GM23338 (cell line): ENCODE measurements at regions not wholly inside any gene's neighbourhood (a gene's known extent, or its start where the extent isn't known, plus 50 kb on each side); places are given as distances from the start of the nearest gene placed in this dataset.

Experiments
- ATAC-seq: fragments of 200-7000 bp; cut with Tn5 transposase; 3 replicates; pipeline ENCODE4 v1.9.1; 2020
- DNase-seq: peaks from one replicate; pipeline ENCODE4 v3.0.0-alpha.2; 2015; ENCODE audit warnings: low spot score
- H2AFZ ChIP-seq: fragments of 200-600 bp; sonication (generic); 2 replicates; pipeline ENCODE4 v1.8.0; 2016; ENCODE audit warnings: antibody characterized with exemption, mild to moderate bottlenecking, moderate library complexity
- H3F3A ChIP-seq: fragments of 200-600 bp; sonication (generic); replicated peaks from 2 replicates; pipeline ENCODE4 v1.8.0; 2017; ENCODE audit warnings: antibody characterized with exemption, mixed run types, low read depth
- H3K27ac ChIP-seq: fragments of 200-600 bp; sonication (generic); 2 replicates; pipeline ENCODE4 v1.6.1; 2016; ENCODE audit warnings: low read depth
- H3K27me3 ChIP-seq: fragments of 200-600 bp; sonication (generic); 2 replicates; pipeline ENCODE4 v1.8.0; 2016; ENCODE audit warnings: mild to moderate bottlenecking, mixed run types, moderate library complexity; ENCODE audit not compliant: insufficient read depth
- H3K36me3 ChIP-seq: fragments of 200-600 bp; sonication (generic); 2 replicates; pipeline ENCODE4 v1.8.0; 2016; ENCODE audit warnings: mild to moderate bottlenecking; ENCODE audit not compliant: insufficient read depth
- H3K4me1 ChIP-seq: fragments of 200-600 bp; sonication (generic); 2 replicates; pipeline ENCODE4 v1.8.0; 2016; ENCODE audit warnings: mild to moderate bottlenecking, moderate library complexity; ENCODE audit not compliant: insufficient read depth
- H3K4me2 ChIP-seq: fragments of 200-600 bp; sonication (generic); 2 replicates; pipeline ENCODE4 v1.7.1; 2017; ENCODE audit warnings: mixed run types
- H3K4me3 ChIP-seq: fragments of 200-600 bp; sonication (generic); 2 replicates; pipeline ENCODE4 v1.6.1; 2016; ENCODE audit warnings: mixed run types
- H3K79me2 ChIP-seq: fragments of 200-600 bp; sonication (generic); replicated peaks from 2 replicates; pipeline ENCODE4 v1.8.0; 2017; ENCODE audit warnings: mild to moderate bottlenecking; ENCODE audit not compliant: insufficient read depth
- H3K9me2 ChIP-seq: fragments of 200-600 bp; sonication (generic); 2 replicates; pipeline ENCODE4 v1.8.0; 2017; ENCODE audit not compliant: insufficient read depth
- H4K20me1 ChIP-seq: fragments of 200-600 bp; sonication (generic); replicated peaks from 2 replicates; pipeline ENCODE4 v1.8.0; 2017; ENCODE audit warnings: mild to moderate bottlenecking; ENCODE audit not compliant: insufficient read depth
- H3K27ac Mint-ChIP-seq: 2 replicates; pipeline ENCODE4 v1.8.0; 2020; ENCODE audit warnings: inconsistent platforms, mild to moderate bottlenecking, moderate library complexity, mixed read lengths
- H3K27me3 Mint-ChIP-seq: 3 replicates; pipeline ENCODE4 v1.8.0; 2022; ENCODE audit warnings: low read depth, mild to moderate bottlenecking, moderate library complexity, mixed read lengths, inconsistent platforms; ENCODE audit not compliant: insufficient read depth, poor library complexity
- H3K36me3 Mint-ChIP-seq: 3 replicates; pipeline ENCODE4 v1.8.0; 2021; ENCODE audit warnings: low read depth, mild to moderate bottlenecking, inconsistent platforms, moderate library complexity, mixed read lengths
- H3K4me1 Mint-ChIP-seq: 3 replicates; pipeline ENCODE4 v1.8.0; 2020; ENCODE audit warnings: mild to moderate bottlenecking, inconsistent platforms, mixed read lengths
- H3K4me3 Mint-ChIP-seq: 3 replicates; pipeline ENCODE4 v1.8.0; 2021; ENCODE audit warnings: moderate library complexity, mild to moderate bottlenecking, inconsistent platforms, mixed read lengths
- H3K9me3 Mint-ChIP-seq: 3 replicates; pipeline ENCODE4 v1.8.0; 2020; ENCODE audit warnings: moderate library complexity, mild to moderate bottlenecking, inconsistent platforms, mixed read lengths
- CTCF ChIP-seq, 2 experiments: fragments of 200-600 bp in 1 of 2; sonication (generic) in 1 of 2; conservative IDR thresholded peaks; 2 replicates each; pipeline versions ENCODE4 v1.5.1 to v1.6.1; 2016 to 2017; ENCODE audit warnings: antibody characterized with exemption in 2 of 2, low read depth in 2 of 2, mild to moderate bottlenecking in 2 of 2, moderate library complexity in 1 of 2
- EZH2 ChIP-seq: fragments of 200-600 bp; sonication (generic); IDR thresholded peaks from one replicate; pipeline ENCODE4 v1.8.0; 2017; ENCODE audit warnings: antibody characterized with exemption, mild to moderate bottlenecking, low read depth; ENCODE audit not compliant: unreplicated experiment
- NANOG ChIP-seq: IDR thresholded peaks from 2 replicates; pipeline ENCODE4 v1.6.1; 2016; ENCODE audit warnings: antibody characterized with exemption, borderline replicate concordance
- STAT1 ChIP-seq: IDR thresholded peaks from one replicate; pipeline ENCODE4 v1.6.1; 2016; ENCODE audit warnings: antibody characterized with exemption; ENCODE audit not compliant: unreplicated experiment
- ZNF331 ChIP-seq: fragments of 250-450 bp; sonication (Bioruptor Pico); IDR thresholded peaks from 2 replicates; pipeline ENCODE4 v1.5.0; 2020; ENCODE audit warnings: low read depth, mild to moderate bottlenecking, moderate library complexity
- TF ChIP-seq, protein P1 (sequence below): fragments of 250-450 bp; sonication (Bioruptor Pico); IDR thresholded peaks from 2 replicates; pipeline ENCODE4 v1.5.0; 2020; ENCODE audit warnings: mild to moderate bottlenecking, moderate library complexity
- TF ChIP-seq, protein P2 (sequence below): IDR thresholded peaks from 2 replicates; pipeline ENCODE4 v1.6.1; 2016; ENCODE audit warnings: antibody characterized with exemption

- no peak for TF ChIP-seq EZH2
- TF ChIP-seq, protein P1, sequence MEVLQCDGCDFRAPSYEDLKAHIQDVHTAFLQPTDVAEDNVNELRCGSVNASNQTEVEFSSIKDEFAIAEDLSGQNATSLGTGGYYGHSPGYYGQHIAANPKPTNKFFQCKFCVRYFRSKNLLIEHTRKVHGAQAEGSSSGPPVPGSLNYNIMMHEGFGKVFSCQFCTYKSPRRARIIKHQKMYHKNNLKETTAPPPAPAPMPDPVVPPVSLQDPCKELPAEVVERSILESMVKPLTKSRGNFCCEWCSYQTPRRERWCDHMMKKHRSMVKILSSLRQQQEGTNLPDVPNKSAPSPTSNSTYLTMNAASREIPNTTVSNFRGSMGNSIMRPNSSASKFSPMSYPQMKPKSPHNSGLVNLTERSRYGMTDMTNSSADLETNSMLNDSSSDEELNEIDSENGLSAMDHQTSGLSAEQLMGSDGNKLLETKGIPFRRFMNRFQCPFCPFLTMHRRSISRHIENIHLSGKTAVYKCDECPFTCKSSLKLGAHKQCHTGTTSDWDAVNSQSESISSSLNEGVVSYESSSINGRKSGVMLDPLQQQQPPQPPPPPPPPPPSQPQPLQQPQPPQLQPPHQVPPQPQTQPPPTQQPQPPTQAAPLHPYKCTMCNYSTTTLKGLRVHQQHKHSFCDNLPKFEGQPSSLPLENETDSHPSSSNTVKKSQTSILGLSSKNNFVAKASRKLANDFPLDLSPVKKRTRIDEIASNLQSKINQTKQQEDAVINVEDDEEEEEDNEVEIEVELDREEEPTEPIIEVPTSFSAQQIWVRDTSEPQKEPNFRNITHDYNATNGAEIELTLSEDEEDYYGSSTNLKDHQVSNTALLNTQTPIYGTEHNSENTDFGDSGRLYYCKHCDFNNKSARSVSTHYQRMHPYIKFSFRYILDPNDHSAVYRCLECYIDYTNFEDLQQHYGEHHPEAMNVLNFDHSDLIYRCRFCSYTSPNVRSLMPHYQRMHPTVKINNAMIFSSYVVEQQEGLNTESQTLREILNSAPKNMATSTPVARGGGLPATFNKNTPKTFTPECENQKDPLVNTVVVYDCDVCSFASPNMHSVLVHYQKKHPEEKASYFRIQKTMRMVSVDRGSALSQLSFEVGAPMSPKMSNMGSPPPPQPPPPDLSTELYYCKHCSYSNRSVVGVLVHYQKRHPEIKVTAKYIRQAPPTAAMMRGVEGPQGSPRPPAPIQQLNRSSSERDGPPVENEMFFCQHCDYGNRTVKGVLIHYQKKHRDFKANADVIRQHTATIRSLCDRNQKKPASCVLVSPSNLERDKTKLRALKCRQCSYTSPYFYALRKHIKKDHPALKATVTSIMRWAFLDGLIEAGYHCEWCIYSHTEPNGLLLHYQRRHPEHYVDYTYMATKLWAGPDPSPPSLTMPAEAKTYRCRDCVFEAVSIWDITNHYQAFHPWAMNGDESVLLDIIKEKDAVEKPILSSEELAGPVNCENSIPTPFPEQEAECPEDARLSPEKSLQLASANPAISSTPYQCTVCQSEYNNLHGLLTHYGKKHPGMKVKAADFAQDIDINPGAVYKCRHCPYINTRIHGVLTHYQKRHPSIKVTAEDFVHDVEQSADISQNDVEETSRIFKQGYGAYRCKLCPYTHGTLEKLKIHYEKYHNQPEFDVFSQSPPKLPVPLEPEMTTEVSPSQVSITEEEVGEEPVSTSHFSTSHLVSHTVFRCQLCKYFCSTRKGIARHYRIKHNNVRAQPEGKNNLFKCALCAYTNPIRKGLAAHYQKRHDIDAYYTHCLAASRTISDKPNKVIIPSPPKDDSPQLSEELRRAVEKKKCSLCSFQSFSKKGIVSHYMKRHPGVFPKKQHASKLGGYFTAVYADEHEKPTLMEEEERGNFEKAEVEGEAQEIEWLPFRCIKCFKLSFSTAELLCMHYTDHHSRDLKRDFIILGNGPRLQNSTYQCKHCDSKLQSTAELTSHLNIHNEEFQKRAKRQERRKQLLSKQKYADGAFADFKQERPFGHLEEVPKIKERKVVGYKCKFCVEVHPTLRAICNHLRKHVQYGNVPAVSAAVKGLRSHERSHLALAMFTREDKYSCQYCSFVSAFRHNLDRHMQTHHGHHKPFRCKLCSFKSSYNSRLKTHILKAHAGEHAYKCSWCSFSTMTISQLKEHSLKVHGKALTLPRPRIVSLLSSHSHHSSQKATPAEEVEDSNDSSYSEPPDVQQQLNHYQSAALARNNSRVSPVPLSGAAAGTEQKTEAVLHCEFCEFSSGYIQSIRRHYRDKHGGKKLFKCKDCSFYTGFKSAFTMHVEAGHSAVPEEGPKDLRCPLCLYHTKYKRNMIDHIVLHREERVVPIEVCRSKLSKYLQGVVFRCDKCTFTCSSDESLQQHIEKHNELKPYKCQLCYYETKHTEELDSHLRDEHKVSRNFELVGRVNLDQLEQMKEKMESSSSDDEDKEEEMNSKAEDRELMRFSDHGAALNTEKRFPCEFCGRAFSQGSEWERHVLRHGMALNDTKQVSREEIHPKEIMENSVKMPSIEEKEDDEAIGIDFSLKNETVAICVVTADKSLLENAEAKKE (CRISPR knock-in tag): no peak
- TF ChIP-seq, protein P2, sequence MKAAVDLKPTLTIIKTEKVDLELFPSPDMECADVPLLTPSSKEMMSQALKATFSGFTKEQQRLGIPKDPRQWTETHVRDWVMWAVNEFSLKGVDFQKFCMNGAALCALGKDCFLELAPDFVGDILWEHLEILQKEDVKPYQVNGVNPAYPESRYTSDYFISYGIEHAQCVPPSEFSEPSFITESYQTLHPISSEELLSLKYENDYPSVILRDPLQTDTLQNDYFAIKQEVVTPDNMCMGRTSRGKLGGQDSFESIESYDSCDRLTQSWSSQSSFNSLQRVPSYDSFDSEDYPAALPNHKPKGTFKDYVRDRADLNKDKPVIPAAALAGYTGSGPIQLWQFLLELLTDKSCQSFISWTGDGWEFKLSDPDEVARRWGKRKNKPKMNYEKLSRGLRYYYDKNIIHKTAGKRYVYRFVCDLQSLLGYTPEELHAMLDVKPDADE: no peak
- TF ChIP-seq CTCF (conservative IDR thresholded peaks at IDR 0.05; ENCODE audit: low read depth in 2 of 2): no peak
- no peak for TF ChIP-seq NANOG
- TF ChIP-seq ZNF331 (CRISPR knock-in tag): no peak
- TF ChIP-seq STAT1: no peak
- H3K9me2 ChIP-seq: peaks cover 3% of the 10 kb centered on the region
- H4K20me1 ChIP-seq: no peaks in the 10 kb centered on the region
- H3K27ac Mint-ChIP-seq: no peak overlapping the region
- H2AFZ ChIP-seq: no peak overlapping the region
- peaks cover 4% of the 10 kb centered on the region for H3K27me3 Mint-ChIP-seq
- no peak overlapping the region for H3K27ac ChIP-seq
- no peaks in the 10 kb centered on the region; the same call in 2 of the 3 replicates for H3K9me3 Mint-ChIP-seq
- H3F3A ChIP-seq: no peaks in the 10 kb centered on the region
- no peaks in the 10 kb centered on the region for H3K36me3 ChIP-seq
- H3K4me2 ChIP-seq: no peak overlapping the region
- H3K4me1 ChIP-seq: no peaks in the 10 kb centered on the region
- ATAC-seq (no peak), DNase-seq (no peak)
- H3K79me2 ChIP-seq: no peaks in the 10 kb centered on the region
- no peak overlapping the region for H3K4me3 Mint-ChIP-seq
- no peaks in the 10 kb centered on the region for H3K27me3 ChIP-seq
- H3K4me3 ChIP-seq: no peak overlapping the region
- H3K36me3 Mint-ChIP-seq: no peaks in the 10 kb centered on the region
- H3K4me1 Mint-ChIP-seq: no peaks in the 10 kb centered on the region
Measured at GRCh38 chr1:177864538-177865305, 105.1 kb downstream of the SEC16B start.
